Loucy (cell line): ENCODE measurements at regions not wholly inside any gene's neighbourhood (a gene's known extent, or its start where the extent isn't known, plus 50 kb on each side); places are given as distances from the start of the nearest gene placed in this dataset.

Source experiments
- H2AFZ ChIP-seq: fragments of 200-600 bp; sonication (generic); 2 replicates; pipeline ENCODE4 v1.6.0; 2016; ENCODE audit warnings: antibody characterized with exemption, mild to moderate bottlenecking, low read length, moderate library complexity
- H3F3A ChIP-seq: fragments of 200-600 bp; 2 replicates; pipeline ENCODE4 v1.6.0; 2016; ENCODE audit warnings: antibody characterized with exemption, low read depth, mild to moderate bottlenecking
- H3K27me3 ChIP-seq: fragments of 200-600 bp; sonication (generic); 2 replicates; pipeline ENCODE4 v1.6.1; 2014; ENCODE audit warnings: low read length, mild to moderate bottlenecking; ENCODE audit not compliant: insufficient read depth, poor library complexity, severe bottlenecking
- H3K36me3 ChIP-seq: fragments of 200-600 bp; sonication (generic); 2 replicates; pipeline ENCODE4 v1.6.1; 2016; ENCODE audit warnings: low read length; ENCODE audit not compliant: insufficient read depth
- H3K4me1 ChIP-seq: fragments of 200-600 bp; sonication (generic); 2 replicates; pipeline ENCODE4 v1.5.1; 2014; ENCODE audit warnings: low read length, mild to moderate bottlenecking; ENCODE audit not compliant: insufficient read depth, poor library complexity, severe bottlenecking
- H3K4me2 ChIP-seq: fragments of 200-600 bp; sonication (generic); 2 replicates; pipeline ENCODE4 v1.6.0; 2014; ENCODE audit warnings: antibody characterized with exemption, low read length, low read depth, mild to moderate bottlenecking; ENCODE audit not compliant: poor library complexity, severe bottlenecking
- H3K4me3 ChIP-seq: fragments of 200-600 bp; sonication (generic); 2 replicates; pipeline ENCODE4 v1.5.1; 2014; ENCODE audit warnings: low read length, mild to moderate bottlenecking, mixed read lengths; ENCODE audit not compliant: poor library complexity, severe bottlenecking
- H3K79me2 ChIP-seq: fragments of 200-600 bp; sonication (generic); 2 replicates; pipeline ENCODE4 v1.6.1; 2014; ENCODE audit warnings: low read length; ENCODE audit not compliant: insufficient read depth
- H3K9ac ChIP-seq: fragments of 200-600 bp; sonication (generic); 2 replicates; pipeline ENCODE4 v1.6.0; 2014; ENCODE audit warnings: mild to moderate bottlenecking, low read depth, low read length, moderate library complexity; ENCODE audit not compliant: poor library complexity, severe bottlenecking
- H3K9me2 ChIP-seq: fragments of 200-600 bp; sonication (generic); replicated peaks from 2 replicates; pipeline ENCODE4 v1.6.1; 2016; ENCODE audit warnings: low read depth, low read length, mixed read lengths
- H3K9me3 ChIP-seq: fragments of 200-600 bp; sonication (generic); 2 replicates; pipeline ENCODE4 v1.6.1; 2014; ENCODE audit warnings: mild to moderate bottlenecking, antibody characterized with exemption, low read length, low read depth; ENCODE audit not compliant: insufficient read depth
- H4K20me1 ChIP-seq: fragments of 200-600 bp; sonication (generic); 2 replicates; pipeline ENCODE4 v1.6.0; 2014; ENCODE audit warnings: antibody characterized with exemption, low read length, mild to moderate bottlenecking; ENCODE audit not compliant: insufficient read depth, poor library complexity, severe bottlenecking
- EZH2phosphoT487 ChIP-seq: fragments of 200-600 bp; IDR thresholded peaks from 2 replicates; pipeline ENCODE4 v1.6.1; 2018; ENCODE audit warnings: antibody characterized with exemption, mild to moderate bottlenecking, moderate library complexity, borderline replicate concordance
- TF ChIP-seq, protein P1 (sequence below): fragments of 200-600 bp; sonication (generic); conservative IDR thresholded peaks from 2 replicates; pipeline ENCODE4 v1.5.1; 2014; ENCODE audit warnings: mild to moderate bottlenecking, antibody characterized with exemption, low read length

DNA sequence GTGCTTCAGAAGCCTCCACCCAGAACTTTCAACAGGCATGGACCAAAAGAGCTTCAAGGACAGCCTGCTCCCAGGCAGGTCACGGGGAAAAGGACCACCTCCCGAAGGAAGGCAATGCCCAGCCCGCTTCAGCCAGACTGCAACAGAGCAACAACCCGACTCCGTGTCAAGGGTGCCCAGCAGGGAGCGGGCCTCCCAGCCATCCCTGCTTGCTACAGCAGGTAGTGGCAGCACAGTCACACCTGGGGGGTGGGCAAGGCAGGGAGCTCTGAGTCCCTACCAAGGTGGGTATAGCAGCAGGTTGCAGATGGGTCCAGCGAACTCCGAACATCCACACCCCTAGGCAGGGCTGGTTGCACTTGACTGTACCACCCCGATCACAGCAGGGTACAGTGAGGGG, 467.8 kb upstream of the PFKP start:
- Histone ChIP-seq H3K4me3 (no peak overlapping the region), H3K4me1 (no peaks in the 10 kb centered on the region), H2AFZ (no peak overlapping the region), H3F3A (no peaks in the 10 kb centered on the region), H3K9ac (no peak overlapping the region), H4K20me1 (no peaks in the 10 kb centered on the region), H3K27me3 (no peaks in the 10 kb centered on the region), H3K36me3 (no peaks in the 10 kb centered on the region), H3K9me2 (no peaks in the 10 kb centered on the region), H3K9me3 (no peaks in the 10 kb centered on the region), H3K79me2 (no peaks in the 10 kb centered on the region), H3K4me2 (no peak overlapping the region)
- no peak for TF ChIP-seq EZH2phosphoT487
- TF ChIP-seq, protein P1, sequence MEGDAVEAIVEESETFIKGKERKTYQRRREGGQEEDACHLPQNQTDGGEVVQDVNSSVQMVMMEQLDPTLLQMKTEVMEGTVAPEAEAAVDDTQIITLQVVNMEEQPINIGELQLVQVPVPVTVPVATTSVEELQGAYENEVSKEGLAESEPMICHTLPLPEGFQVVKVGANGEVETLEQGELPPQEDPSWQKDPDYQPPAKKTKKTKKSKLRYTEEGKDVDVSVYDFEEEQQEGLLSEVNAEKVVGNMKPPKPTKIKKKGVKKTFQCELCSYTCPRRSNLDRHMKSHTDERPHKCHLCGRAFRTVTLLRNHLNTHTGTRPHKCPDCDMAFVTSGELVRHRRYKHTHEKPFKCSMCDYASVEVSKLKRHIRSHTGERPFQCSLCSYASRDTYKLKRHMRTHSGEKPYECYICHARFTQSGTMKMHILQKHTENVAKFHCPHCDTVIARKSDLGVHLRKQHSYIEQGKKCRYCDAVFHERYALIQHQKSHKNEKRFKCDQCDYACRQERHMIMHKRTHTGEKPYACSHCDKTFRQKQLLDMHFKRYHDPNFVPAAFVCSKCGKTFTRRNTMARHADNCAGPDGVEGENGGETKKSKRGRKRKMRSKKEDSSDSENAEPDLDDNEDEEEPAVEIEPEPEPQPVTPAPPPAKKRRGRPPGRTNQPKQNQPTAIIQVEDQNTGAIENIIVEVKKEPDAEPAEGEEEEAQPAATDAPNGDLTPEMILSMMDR = no peak

DNA sequence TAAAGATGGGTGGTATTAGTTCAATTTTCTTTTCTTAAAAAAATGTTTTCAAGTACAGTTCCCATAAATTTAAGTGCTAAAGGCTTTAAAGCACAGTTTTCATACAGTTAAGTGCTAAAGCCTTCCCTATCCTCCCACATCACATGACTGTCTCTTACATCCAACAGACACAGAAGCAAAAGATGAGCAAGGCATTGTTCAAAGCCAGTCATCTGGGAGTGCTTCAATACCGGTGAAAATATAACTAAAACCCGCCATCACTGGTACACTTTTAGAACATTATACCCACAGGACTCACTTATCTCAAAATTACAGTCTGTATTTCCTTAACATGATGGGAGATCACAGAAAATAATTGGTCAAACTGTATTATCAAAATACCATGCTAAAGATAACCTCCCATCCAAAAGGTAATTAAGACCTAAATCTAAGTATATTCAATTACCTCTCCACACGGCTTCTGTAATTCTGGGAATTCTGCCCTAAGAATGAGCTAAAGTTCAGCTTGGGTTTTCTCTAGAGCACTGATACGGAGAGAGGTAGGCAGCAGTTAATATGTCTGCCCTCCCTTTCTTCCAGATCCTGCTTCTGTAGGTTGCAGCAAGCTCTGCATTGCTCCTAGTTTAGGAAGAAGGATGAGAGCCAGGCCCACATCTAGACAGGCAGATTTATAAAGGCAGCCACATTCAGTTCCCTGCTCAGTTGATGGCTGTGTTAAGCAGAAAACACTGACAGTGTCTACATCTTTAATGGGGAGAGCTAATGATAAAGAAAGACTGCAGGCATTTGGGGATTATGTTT, 474.8 kb upstream of the PFKP start:
- H3K4me3 ChIP-seq = no peak overlapping the region
- H4K20me1 ChIP-seq = no peaks in the 10 kb centered on the region
- no peaks in the 10 kb centered on the region for H3K4me1 ChIP-seq
- H3K4me2 ChIP-seq = no peak overlapping the region
- no peak overlapping the region for H2AFZ ChIP-seq
- H3K9me2 ChIP-seq = no peaks in the 10 kb centered on the region
- H3K9ac ChIP-seq = no peak overlapping the region
- no peak for TF ChIP-seq EZH2phosphoT487
- TF ChIP-seq, protein P1 = no peak
- no peaks in the 10 kb centered on the region for H3K36me3 ChIP-seq
- H3K79me2 ChIP-seq = no peaks in the 10 kb centered on the region
- H3K9me3 ChIP-seq = no peaks in the 10 kb centered on the region
- H3K27me3 ChIP-seq = no peaks in the 10 kb centered on the region
- H3F3A ChIP-seq = no peaks in the 10 kb centered on the region

DNA sequence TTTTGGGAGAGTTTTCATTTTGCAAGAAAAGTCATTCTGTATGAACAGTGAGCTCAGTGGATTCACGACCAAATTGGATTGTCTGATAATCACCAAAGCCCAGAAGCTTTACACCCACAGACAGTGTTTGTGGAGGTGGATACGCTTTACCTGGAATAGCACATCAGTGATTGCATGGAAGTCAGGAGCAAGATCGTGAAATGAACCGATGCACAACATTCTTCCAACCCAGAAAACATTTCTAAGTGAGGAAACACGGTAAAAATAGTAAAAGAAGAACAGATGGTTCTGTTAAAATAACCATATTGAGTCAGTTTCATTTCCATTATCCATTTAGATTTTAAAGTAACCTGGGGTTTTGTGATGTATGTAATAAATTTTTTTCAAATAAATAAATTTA, 478.2 kb upstream of the PFKP start:
- Histone ChIP-seq H4K20me1 (no peaks in the 10 kb centered on the region), H3K27me3 (no peaks in the 10 kb centered on the region), H3K9ac (no peak overlapping the region), H3K36me3 (no peaks in the 10 kb centered on the region), H3K9me3 (no peaks in the 10 kb centered on the region), H3F3A (no peaks in the 10 kb centered on the region), H3K79me2 (no peaks in the 10 kb centered on the region), H3K4me2 (no peak overlapping the region), H3K9me2 (no peaks in the 10 kb centered on the region), H3K4me3 (no peak overlapping the region), H3K4me1 (no peaks in the 10 kb centered on the region), H2AFZ (no peak overlapping the region)
- TF ChIP-seq, protein P1 = no peak
- no peak for TF ChIP-seq EZH2phosphoT487
